ENCODE measurements at regions not wholly inside any gene's neighbourhood (a gene's known extent, or its start where the extent isn't known, plus 50 kb on each side); places are given as distances from the start of the nearest gene placed in this dataset.

DNA sequence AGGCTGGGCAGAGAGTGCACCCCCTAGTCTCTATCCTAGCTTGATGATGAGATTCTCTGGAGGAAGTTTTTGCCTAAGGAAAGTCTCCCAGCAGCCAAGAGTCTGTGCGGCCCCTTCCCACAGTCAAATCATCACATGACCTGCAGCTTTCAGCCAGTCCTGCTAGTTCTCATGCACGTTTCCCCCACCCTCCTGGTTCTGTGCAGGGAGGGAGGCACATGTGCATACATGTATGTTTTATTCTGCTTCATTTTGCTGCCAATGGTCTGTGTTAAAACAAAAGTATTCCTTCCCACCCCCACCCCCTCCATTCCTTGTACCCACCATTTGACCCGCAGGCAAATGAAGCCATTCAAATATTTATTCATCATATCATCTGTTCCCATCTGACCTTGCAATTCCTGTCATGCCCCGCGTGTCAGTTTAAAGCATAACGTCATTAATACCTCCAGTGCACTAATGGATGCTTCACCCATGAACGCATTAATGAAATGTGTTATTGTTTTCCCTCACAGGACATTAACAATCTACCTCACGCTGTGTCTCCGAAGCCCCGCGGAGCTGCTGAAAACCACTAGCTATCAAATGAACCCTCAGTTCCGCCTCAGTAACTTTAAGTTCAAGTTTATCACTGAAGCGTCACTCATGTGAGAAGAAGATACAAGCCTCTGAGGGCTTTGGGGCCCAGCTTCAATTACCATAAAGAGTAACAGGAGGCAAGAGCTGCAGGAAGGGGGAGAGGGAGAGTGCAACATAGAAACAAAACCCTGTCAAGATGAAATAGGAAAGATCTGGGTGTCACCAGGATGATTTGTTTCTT is 139.6 kb downstream of the RASEF start:
- no peak overlapping the region for H3K27ac Mint-ChIP-seq
- H3K4me1 Mint-ChIP-seq: no peaks in the 10 kb centered on the region
- H3K9me3 Mint-ChIP-seq: peaks cover 0 to 4% (median 2%) of the 10 kb centered on the region in 7 donors
- no peaks in the 10 kb centered on the region for H3K36me3 Mint-ChIP-seq
- Histone ChIP-seq H3K36me3 (replicated peaks in 1 of 2; ENCODE audit: control insufficient read depth in 1 of 2, insufficient read depth in 2 of 2, low read length in 2 of 2) (no peaks in the 10 kb centered on the region), H3K9me3 (replicated peaks in 1 of 2; ENCODE audit: control insufficient read depth in 1 of 2, insufficient read depth in 1 of 2, low read length in 2 of 2) (no peaks in the 10 kb centered on the region), H4K20me1 (ENCODE audit: insufficient read depth, low read length) (no peaks in the 10 kb centered on the region), H3K79me2 (ENCODE audit: insufficient read depth, low read length) (no peaks in the 10 kb centered on the region), H3K27ac (ENCODE audit: low read depth in 1 of 2, low read length in 2 of 2) (no peak overlapping the region), H3K9ac (ENCODE audit: insufficient read depth, low read length, poor library complexity, severe bottlenecking) (no peak overlapping the region), H3K4me1 (ENCODE audit: control insufficient read depth in 1 of 2, insufficient read depth in 2 of 2, low read length in 2 of 2) (no peaks in the 10 kb centered on the region), H3K4me3 (replicated peaks in 1 of 3; ENCODE audit: low read depth in 2 of 3, low read length in 3 of 3) (no peak overlapping the region), H3K4me2 (replicated peaks; ENCODE audit: extremely low read depth, low read length, poor library complexity, severe bottlenecking) (no peak overlapping the region), H3K27me3 (ENCODE audit: control insufficient read depth in 2 of 2, insufficient read depth in 2 of 2, low read length in 2 of 2) (no peaks in the 10 kb centered on the region), H2AFZ (ENCODE audit: insufficient read depth, low read depth, low read length, poor library complexity, severe bottlenecking) (no peak overlapping the region)
- no peak for TF ChIP-seq CTCF (IDR thresholded peaks at IDR 0.05)
- H3K27me3 Mint-ChIP-seq (ENCODE audit: low read depth in 3 of 3): peaks cover 0 to 4% (median 0%) of the 10 kb centered on the region in 3 donors
- intact Hi-C loops (cut with micrococcal nuclease): no loop called here
- no peak for DNase-seq
- no peak overlapping the region for H3K4me3 Mint-ChIP-seq
- 96% methylated on average over 6 of the region's 13 CpGs for WGBS (ENCODE audit: insufficient coverage)

DNA sequence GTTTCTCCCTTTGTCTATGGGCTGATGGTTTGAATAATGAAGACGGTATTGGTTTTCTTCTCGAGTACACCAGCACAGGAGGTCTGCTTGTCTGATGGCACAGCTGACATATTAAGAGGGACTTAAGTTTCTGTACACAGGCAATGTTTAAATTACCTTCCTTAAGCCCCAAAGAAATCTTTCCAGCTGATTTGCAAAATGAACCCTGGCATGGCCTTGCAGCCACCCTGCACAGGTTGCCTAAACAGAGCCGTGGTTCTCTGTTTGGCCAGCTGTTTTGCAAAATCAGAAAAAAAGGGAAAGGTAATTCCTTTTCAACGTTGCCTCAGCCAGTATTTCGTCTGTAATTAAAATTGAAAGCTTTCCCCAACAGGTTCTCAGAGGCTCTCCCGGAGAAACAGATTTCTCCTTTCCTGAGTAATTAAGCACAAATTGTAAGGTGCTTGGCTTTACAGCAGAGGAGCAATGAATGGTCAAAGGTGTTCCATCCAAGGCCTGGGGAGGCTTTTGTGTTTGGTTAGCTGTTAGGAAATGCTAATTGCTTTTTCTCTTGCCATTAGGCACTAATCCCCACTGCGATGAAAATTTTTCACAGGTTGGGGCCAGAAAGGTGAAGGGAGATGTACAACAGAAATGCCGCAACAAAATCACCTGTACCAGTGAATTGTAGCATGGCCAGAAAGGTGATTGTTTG is 138.9 kb downstream of the RASEF start:
- no peaks in the 10 kb centered on the region for H3K4me1 ChIP-seq (ENCODE audit: control insufficient read depth in 1 of 2, insufficient read depth in 2 of 2, low read length in 2 of 2)
- H3K27me3 Mint-ChIP-seq (ENCODE audit: low read depth in 3 of 3): peaks cover 0 to 4% (median 0%) of the 10 kb centered on the region in 3 donors
- H3K27ac Mint-ChIP-seq: no peak overlapping the region

More for the DNA sequence above, 138.9 kb downstream of the RASEF start:
- no peaks in the 10 kb centered on the region for H3K27me3 ChIP-seq (ENCODE audit: control insufficient read depth in 2 of 2, insufficient read depth in 2 of 2, low read length in 2 of 2)
- no peaks in the 10 kb centered on the region for H3K79me2 ChIP-seq (ENCODE audit: insufficient read depth, low read length)
- H3K4me3 Mint-ChIP-seq: no peak overlapping the region
- no peaks in the 10 kb centered on the region for H4K20me1 ChIP-seq (ENCODE audit: insufficient read depth, low read length)
- H3K4me1 Mint-ChIP-seq: no peaks in the 10 kb centered on the region
- no peak for DNase-seq
- H3K27ac ChIP-seq (ENCODE audit: low read depth in 1 of 2, low read length in 2 of 2): no peak overlapping the region
- no peak for TF ChIP-seq CTCF (IDR thresholded peaks at IDR 0.05)
- H3K4me3 ChIP-seq (replicated peaks in 1 of 3; ENCODE audit: low read depth in 2 of 3, low read length in 3 of 3): no peak overlapping the region
- H3K9me3 Mint-ChIP-seq: peaks cover 0 to 4% (median 2%) of the 10 kb centered on the region in 7 donors
- H3K36me3 ChIP-seq (replicated peaks in 1 of 2; ENCODE audit: control insufficient read depth in 1 of 2, insufficient read depth in 2 of 2, low read length in 2 of 2): no peaks in the 10 kb centered on the region
- no peak overlapping the region for H3K9ac ChIP-seq (ENCODE audit: insufficient read depth, low read length, poor library complexity, severe bottlenecking)
- intact Hi-C loops (cut with micrococcal nuclease): no loop called here
- H2AFZ ChIP-seq (ENCODE audit: insufficient read depth, low read depth, low read length, poor library complexity, severe bottlenecking): no peak overlapping the region
- no peaks in the 10 kb centered on the region for H3K36me3 Mint-ChIP-seq
- no peaks in the 10 kb centered on the region for H3K9me3 ChIP-seq (replicated peaks in 1 of 2; ENCODE audit: control insufficient read depth in 1 of 2, insufficient read depth in 1 of 2, low read length in 2 of 2)
- H3K4me2 ChIP-seq (replicated peaks; ENCODE audit: extremely low read depth, low read length, poor library complexity, severe bottlenecking): no peak overlapping the region
- 83% methylated on average over 2 of the region's 8 CpGs for WGBS (ENCODE audit: insufficient coverage)

Data from CD14-positive monocyte (primary cell).